Sigmoid colon (tissue), 6 donors: ENCODE measurements at regions not wholly inside any gene's neighbourhood (a gene's known extent, or its start where the extent isn't known, plus 50 kb on each side); places are given as distances from the start of the nearest gene placed in this dataset.
"Not testable (repeated sequence)": the region's sequence is repeated elsewhere in the genome, so short reads cannot be mapped to it uniquely, and the experiment has no call there.

Experiments used
- DNase-seq: peaks from one replicate; pipeline ENCODE4 v3.0.0-alpha.2; 2019
- H3K27ac ChIP-seq, 4 donors: fragments of 200-600 bp; sonication (generic); one replicate each; pipeline ENCODE4 v1.5.1; 2016 to 2019; ENCODE audit warnings: mild to moderate bottlenecking in 1 of 4
- H3K27me3 ChIP-seq, 3 donors: fragments of 200-600 bp; sonication (generic); one replicate each; pipeline ENCODE4 v1.5.1; 2019; ENCODE audit warnings: mild to moderate bottlenecking in 1 of 3
- H3K36me3 ChIP-seq, 4 donors: fragments of 200-600 bp; sonication (generic); one replicate each; pipeline ENCODE4 v1.5.1; 2016 to 2019
- H3K4me1 ChIP-seq, 4 donors: fragments of 200-600 bp; sonication (generic); one replicate each; pipeline ENCODE4 v1.5.1; 2017 to 2019
- H3K4me3 ChIP-seq, 4 donors: fragments of 200-600 bp; sonication (generic); one replicate each; pipeline ENCODE4 v1.5.1; 2017 to 2019; ENCODE audit warnings: mild to moderate bottlenecking in 2 of 4, moderate library complexity in 1 of 4
- H3K9me3 ChIP-seq, 4 donors: fragments of 200-600 bp in 3 of 4; sonication (generic) in 3 of 4; one replicate each; pipeline versions ENCODE4 v1.5.1 to v1.6.1; 2013 to 2019
- EP300 ChIP-seq, 4 donors: sonication (generic); formaldehyde crosslinking; IDR thresholded peaks; one replicate each; pipeline ENCODE4 v1.6.1; 2017; ENCODE audit warnings: antibody characterized with exemption in 4 of 4
- POLR2A ChIP-seq, 2 donors: fragments of 450-650 bp; IDR thresholded peaks; one replicate each; pipeline ENCODE4 v1.6.1; 2016; ENCODE audit warnings: antibody characterized with exemption in 2 of 2, mild to moderate bottlenecking in 2 of 2, moderate library complexity in 2 of 2
- POLR2AphosphoS5 ChIP-seq, 4 donors: sonication (generic); formaldehyde crosslinking; IDR thresholded peaks; one replicate each; pipeline ENCODE4 v1.6.1; 2017; ENCODE audit warnings: antibody characterized with exemption in 4 of 4
- WGBS, 2 donors: extraction: QIAGEN DNeasy Blood & Tissue Kit; methylation state at CpG; one replicate each; pipeline ENCODE4 v1.1.7; 2013; 5-methylcytosine and 5-hydroxymethylcytosine counted together
- intact Hi-C: fragments of 100-400 bp; cut with DNase I; formaldehyde crosslinking; loops from one replicate; pipeline ENCODE4 v1.15.1; 2023
- TF ChIP-seq, protein P1 (sequence below), 4 experiments: fragments of 450-650 bp in 3 of 4; fragments of 200-600 bp in 1 of 4; IDR thresholded peaks; one replicate each; pipeline ENCODE4 v1.5.1; 2016 to 2019; ENCODE audit warnings: antibody characterized with exemption in 4 of 4, mild to moderate bottlenecking in 3 of 4, moderate library complexity in 2 of 4
- donor health status: healthy with polysubstance abuse.
- donor health status: healthy.

DNA sequence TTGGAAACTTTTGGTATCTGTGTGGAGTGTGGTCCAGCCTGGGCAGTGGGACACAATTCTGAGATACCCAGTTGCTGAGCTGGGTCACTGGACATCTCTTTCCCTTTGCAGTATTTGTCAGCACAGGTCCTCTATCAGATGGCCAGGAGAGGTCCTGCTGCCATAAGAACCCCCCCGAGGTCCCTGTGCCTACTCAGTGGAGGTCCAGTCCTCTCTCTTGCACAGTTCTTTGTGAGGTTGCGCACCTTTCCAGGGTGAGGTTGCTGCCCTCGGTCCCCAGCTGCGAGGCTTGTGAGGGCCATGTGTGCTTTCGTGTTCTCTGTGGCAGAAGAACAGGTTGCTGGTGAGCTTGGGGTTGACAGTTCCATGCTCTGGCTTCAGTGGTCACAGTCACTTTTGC is 320.6 kb downstream of the QKI start:
- no peak overlapping the region for H3K27ac ChIP-seq
- no peak overlapping the region for H3K4me3 ChIP-seq
- H3K9me3 ChIP-seq, result no peaks in the 10 kb centered on the region
- DNase-seq, result peak; percentile 48
- intact Hi-C loops, result no loop called here
- 93 to 95% methylated on average over 5 of the region's 5 CpGs for whole genome bisulfite sequencing, 2 donors
- no peaks in the 10 kb centered on the region for H3K27me3 ChIP-seq
- TF ChIP-seq, protein P1, sequence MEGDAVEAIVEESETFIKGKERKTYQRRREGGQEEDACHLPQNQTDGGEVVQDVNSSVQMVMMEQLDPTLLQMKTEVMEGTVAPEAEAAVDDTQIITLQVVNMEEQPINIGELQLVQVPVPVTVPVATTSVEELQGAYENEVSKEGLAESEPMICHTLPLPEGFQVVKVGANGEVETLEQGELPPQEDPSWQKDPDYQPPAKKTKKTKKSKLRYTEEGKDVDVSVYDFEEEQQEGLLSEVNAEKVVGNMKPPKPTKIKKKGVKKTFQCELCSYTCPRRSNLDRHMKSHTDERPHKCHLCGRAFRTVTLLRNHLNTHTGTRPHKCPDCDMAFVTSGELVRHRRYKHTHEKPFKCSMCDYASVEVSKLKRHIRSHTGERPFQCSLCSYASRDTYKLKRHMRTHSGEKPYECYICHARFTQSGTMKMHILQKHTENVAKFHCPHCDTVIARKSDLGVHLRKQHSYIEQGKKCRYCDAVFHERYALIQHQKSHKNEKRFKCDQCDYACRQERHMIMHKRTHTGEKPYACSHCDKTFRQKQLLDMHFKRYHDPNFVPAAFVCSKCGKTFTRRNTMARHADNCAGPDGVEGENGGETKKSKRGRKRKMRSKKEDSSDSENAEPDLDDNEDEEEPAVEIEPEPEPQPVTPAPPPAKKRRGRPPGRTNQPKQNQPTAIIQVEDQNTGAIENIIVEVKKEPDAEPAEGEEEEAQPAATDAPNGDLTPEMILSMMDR (IDR thresholded peaks at IDR 0.05), result no peak
- TF ChIP-seq POLR2AphosphoS5 (IDR thresholded peaks at IDR 0.05) (no peak), EP300 (IDR thresholded peaks at IDR 0.05) (no peak), POLR2A (IDR thresholded peaks at IDR 0.05) (no peak)
- H3K36me3 ChIP-seq, result no peaks in the 10 kb centered on the region
- H3K4me1 ChIP-seq, result peaks cover 0 to 17% (median 3%) of the 10 kb centered on the region in 4 donors

DNA sequence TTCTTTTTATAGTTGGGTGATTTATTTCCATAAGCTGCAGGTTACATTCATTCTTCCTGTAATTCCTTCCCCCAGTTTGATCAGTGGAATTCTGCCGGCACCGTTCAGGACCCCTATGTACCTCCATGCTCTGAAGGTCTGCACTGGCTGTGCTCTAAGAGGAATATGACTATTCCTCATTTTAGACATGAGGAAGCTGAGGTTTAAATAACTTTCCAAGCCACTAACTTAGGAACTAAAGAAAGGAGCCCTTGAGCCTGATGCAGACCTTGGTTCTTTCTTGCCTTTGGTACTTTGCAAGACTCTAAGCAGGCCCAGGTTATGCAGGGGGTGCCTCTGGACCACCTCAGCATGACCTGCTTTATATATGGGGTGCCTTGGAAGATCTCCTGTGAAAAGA is 318.5 kb downstream of the QKI start:
- intact Hi-C loops, result no loop called here
- Histone ChIP-seq H3K36me3 (no peaks in the 10 kb centered on the region), H3K4me1 (peaks cover 0 to 9% (median 3%) of the 10 kb centered on the region in 4 donors), H3K9me3 (no peaks in the 10 kb centered on the region), H3K27me3 (no peaks in the 10 kb centered on the region), H3K27ac (no peak overlapping the region), H3K4me3 (no peak overlapping the region)
- WGBS, 2 donors, result 32 to 82% methylated on average over 2 of the region's 2 CpGs
- TF ChIP-seq EP300 (IDR thresholded peaks at IDR 0.05) (no peak), POLR2A (IDR thresholded peaks at IDR 0.05) (no peak), POLR2AphosphoS5 (IDR thresholded peaks at IDR 0.05) (no peak)
- TF ChIP-seq, protein P1 (IDR thresholded peaks at IDR 0.05), result no peak
- no peak for DNase-seq

DNA sequence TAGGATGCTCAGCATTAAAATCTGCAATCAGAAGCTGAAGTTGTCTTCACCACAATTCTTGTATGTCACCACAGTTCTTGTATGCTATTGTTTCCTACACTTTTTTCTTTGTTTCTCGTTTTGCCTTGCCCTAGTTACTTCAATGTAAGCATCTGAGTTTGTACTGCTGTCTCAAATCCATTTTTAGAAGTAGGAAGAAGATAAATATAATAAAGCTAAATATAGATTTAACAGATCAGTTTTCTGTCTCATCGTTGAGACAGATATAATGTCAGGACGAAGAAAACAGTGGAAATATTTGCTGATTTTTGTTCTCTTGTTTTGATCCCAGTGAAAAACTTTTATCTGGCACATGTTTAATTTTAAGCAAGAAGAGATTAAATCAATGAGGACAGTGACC is 318.0 kb downstream of the QKI start:
- TF ChIP-seq POLR2AphosphoS5 (IDR thresholded peaks at IDR 0.05) (no peak), EP300 (IDR thresholded peaks at IDR 0.05) (no peak), POLR2A (IDR thresholded peaks at IDR 0.05) (no peak)
- TF ChIP-seq, protein P1 (IDR thresholded peaks at IDR 0.05), result no peak
- H3K4me1 ChIP-seq, result peaks cover 0 to 9% (median 3%) of the 10 kb centered on the region in 4 donors
- no peak overlapping the region for H3K4me3 ChIP-seq
- intact Hi-C loops, result no loop called here
- no peaks in the 10 kb centered on the region for H3K36me3 ChIP-seq
- WGBS, 2 donors, result 36 to 45% methylated on average over 3 of the region's 3 CpGs
- no peaks in the 10 kb centered on the region for H3K9me3 ChIP-seq
- H3K27me3 ChIP-seq, result no peaks in the 10 kb centered on the region
- no peak overlapping the region for H3K27ac ChIP-seq
- DNase-seq, result no peak

DNA sequence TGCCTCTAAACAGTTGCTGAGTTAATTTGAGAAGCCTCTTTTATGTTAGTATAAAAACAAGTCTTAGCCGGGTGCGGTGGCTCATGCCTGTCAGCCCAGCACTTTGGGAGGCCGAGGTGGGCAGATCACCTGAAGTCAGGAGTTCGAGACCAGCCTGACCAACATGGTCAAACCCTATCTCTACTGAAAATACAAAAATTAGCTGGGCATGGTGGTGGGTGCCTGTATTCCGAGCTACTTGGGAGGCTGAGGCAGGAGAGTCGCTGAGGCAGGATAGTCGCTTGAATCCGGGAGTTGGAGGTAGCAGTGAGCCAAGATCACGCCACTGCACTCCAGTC is 317.5 kb downstream of the QKI start:
- 91 to 92% methylated on average over 9 of the region's 9 CpGs for WGBS, 2 donors
- H3K4me3 ChIP-seq, H3K36me3 ChIP-seq, H3K27me3 ChIP-seq, H3K27ac ChIP-seq, H3K9me3 ChIP-seq, H3K4me1 ChIP-seq, intact Hi-C loops: not testable (repeated sequence)
- DNase-seq, result peak; percentile 27

DNA sequence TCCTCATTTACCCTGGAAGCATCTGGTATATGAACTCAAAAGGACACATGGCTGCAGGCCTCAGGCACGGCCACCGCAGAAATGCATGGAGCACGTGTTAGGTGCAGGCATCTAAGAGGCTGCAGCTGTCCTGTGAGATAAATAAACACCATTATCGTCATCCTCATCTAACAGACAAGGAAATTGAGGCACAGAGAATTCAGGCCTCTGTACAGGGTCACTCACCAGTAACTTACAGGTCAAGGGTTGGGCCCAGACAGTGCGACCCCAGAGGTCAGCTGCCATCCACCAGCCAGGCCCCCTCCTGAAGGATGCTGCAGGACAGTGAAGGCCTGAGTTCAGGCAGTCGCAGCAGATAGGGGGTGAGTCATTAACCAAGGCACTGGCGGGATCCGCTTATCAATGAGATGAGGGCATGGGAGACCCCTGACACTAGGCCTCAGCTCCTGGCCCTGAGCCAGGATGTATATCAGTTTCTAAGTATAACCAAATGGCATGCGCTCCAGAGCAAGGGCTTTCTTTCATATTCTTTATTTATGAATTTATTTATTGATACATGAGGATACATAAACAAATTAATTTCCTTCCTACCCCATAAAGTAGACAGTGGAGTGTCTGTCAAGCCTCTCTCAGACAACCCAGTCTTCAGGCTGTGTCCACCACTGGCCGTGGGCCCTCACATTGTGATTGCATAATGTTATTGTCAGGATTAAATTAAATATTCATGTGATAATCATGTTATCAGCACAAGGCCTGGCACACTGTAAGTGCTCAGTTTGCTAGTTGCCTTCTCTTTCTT is 316.9 kb downstream of the QKI start:
- peak; percentile 38 for DNase-seq
- Histone ChIP-seq H3K4me1 (peaks cover 0 to 9% (median 3%) of the 10 kb centered on the region in 4 donors), H3K36me3 (no peaks in the 10 kb centered on the region), H3K9me3 (no peaks in the 10 kb centered on the region), H3K4me3 (no peak overlapping the region), H3K27ac (no peak overlapping the region), H3K27me3 (no peaks in the 10 kb centered on the region)
- WGBS, 2 donors, result 88 to 91% methylated on average over 10 of the region's 10 CpGs
- TF ChIP-seq, protein P1 (IDR thresholded peaks at IDR 0.05), result no peak
- TF ChIP-seq EP300 (IDR thresholded peaks at IDR 0.05) (no peak), POLR2A (IDR thresholded peaks at IDR 0.05) (no peak), POLR2AphosphoS5 (IDR thresholded peaks at IDR 0.05) (no peak)
- intact Hi-C loops, result no loop called here
